ENCODE measurements at regions not wholly inside any gene's neighbourhood (a gene's known extent, or its start where the extent isn't known, plus 50 kb on each side); places are given as distances from the start of the nearest gene placed in this dataset.

DNA sequence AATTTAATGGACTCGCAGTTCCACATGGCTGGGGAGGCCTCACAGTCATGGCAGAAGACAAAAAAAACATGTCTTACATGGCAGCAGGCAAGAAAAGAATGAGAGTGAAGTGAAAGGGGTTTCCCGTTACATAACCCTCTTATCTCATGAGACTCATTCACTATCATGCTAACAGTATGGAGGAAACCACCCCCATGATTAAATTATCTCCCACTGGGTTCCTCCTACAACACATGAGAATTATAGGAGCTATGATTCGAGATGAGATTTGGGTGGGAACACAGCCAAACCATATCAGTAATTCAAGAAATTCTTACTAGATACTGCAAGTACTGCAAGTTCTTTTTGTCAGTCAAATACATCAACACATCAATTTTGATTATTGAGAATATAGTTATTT lies 311.4 kb upstream of the SLITRK3 start:
- TF ChIP-seq POLR2A (IDR thresholded peaks at IDR 0.05) = no peak
- TF ChIP-seq, protein P1, sequence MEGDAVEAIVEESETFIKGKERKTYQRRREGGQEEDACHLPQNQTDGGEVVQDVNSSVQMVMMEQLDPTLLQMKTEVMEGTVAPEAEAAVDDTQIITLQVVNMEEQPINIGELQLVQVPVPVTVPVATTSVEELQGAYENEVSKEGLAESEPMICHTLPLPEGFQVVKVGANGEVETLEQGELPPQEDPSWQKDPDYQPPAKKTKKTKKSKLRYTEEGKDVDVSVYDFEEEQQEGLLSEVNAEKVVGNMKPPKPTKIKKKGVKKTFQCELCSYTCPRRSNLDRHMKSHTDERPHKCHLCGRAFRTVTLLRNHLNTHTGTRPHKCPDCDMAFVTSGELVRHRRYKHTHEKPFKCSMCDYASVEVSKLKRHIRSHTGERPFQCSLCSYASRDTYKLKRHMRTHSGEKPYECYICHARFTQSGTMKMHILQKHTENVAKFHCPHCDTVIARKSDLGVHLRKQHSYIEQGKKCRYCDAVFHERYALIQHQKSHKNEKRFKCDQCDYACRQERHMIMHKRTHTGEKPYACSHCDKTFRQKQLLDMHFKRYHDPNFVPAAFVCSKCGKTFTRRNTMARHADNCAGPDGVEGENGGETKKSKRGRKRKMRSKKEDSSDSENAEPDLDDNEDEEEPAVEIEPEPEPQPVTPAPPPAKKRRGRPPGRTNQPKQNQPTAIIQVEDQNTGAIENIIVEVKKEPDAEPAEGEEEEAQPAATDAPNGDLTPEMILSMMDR (IDR thresholded peaks at IDR 0.05) = no peak

All from lower leg skin (tissue), 3 donors.